ENCODE measurements at regions not wholly inside any gene's neighbourhood (a gene's known extent, or its start where the extent isn't known, plus 50 kb on each side); places are given as distances from the start of the nearest gene placed in this dataset.

- Histone ChIP-seq H3K27me3 (ENCODE audit: control insufficient read depth, insufficient read depth, low read length) (no peaks in the 10 kb centered on the region), H3K36me3 (ENCODE audit: control insufficient read depth, insufficient read depth, low read length) (no peaks in the 10 kb centered on the region), H3K27ac (ENCODE audit: low read length) (no peak overlapping the region), H3K4me1 (ENCODE audit: control insufficient read depth, insufficient read depth, low read length) (no peaks in the 10 kb centered on the region), H3K4me3 (ENCODE audit: low read length) (no peak overlapping the region), H3K9me3 (replicated peaks; ENCODE audit: control insufficient read depth, low read depth, low read length) (no peaks in the 10 kb centered on the region)
- DNase-seq, result no peak
- no CpG with 5 or more reads among the region's 3 CpGs for WGBS (ENCODE audit: insufficient coverage)
Measured at GRCh38 chr10:8978100-8978499, 923.6 kb downstream of the GATA3 start.

GRCh38 chr10:8979976-8980375 is 925.5 kb downstream of the GATA3 start:
- 100% methylated on average over 1 of the region's 4 CpGs for whole genome bisulfite sequencing (ENCODE audit: insufficient coverage)
- no peaks in the 10 kb centered on the region for H3K4me1 ChIP-seq (ENCODE audit: control insufficient read depth, insufficient read depth, low read length)
- no peaks in the 10 kb centered on the region for H3K27me3 ChIP-seq (ENCODE audit: control insufficient read depth, insufficient read depth, low read length)
- no peak for DNase-seq
- H3K4me3 ChIP-seq (ENCODE audit: low read length), result no peak overlapping the region
- H3K27ac ChIP-seq (ENCODE audit: low read length), result no peak overlapping the region
- no peaks in the 10 kb centered on the region for H3K36me3 ChIP-seq (ENCODE audit: control insufficient read depth, insufficient read depth, low read length)
- H3K9me3 ChIP-seq (replicated peaks; ENCODE audit: control insufficient read depth, low read depth, low read length), result no peaks in the 10 kb centered on the region

GRCh38 chr10:8981277-8981676 is 926.8 kb downstream of the GATA3 start:
- Histone ChIP-seq H3K36me3 (ENCODE audit: control insufficient read depth, insufficient read depth, low read length) (no peaks in the 10 kb centered on the region), H3K27me3 (ENCODE audit: control insufficient read depth, insufficient read depth, low read length) (no peaks in the 10 kb centered on the region), H3K27ac (ENCODE audit: low read length) (no peak overlapping the region), H3K4me3 (ENCODE audit: low read length) (no peak overlapping the region), H3K4me1 (ENCODE audit: control insufficient read depth, insufficient read depth, low read length) (no peaks in the 10 kb centered on the region), H3K9me3 (replicated peaks; ENCODE audit: control insufficient read depth, low read depth, low read length) (no peaks in the 10 kb centered on the region)
- no CpG with 5 or more reads among the region's 2 CpGs for WGBS (ENCODE audit: insufficient coverage)
- no peak for DNase-seq

- no peaks in the 10 kb centered on the region for H3K4me1 ChIP-seq (ENCODE audit: control insufficient read depth, insufficient read depth, low read length)
- DNase-seq, result no peak
- 93% methylated on average over 2 of the region's 2 CpGs for WGBS (ENCODE audit: insufficient coverage)
Measured at GRCh38 chr10:8985651-8986050, 931.2 kb downstream of the GATA3 start.

GRCh38 chr10:8986975-8987374 is 932.5 kb downstream of the GATA3 start:
- no peak overlapping the region for H3K4me3 ChIP-seq (ENCODE audit: low read length)
- H3K36me3 ChIP-seq (ENCODE audit: control insufficient read depth, insufficient read depth, low read length), result no peaks in the 10 kb centered on the region
- H3K27me3 ChIP-seq (ENCODE audit: control insufficient read depth, insufficient read depth, low read length), result no peaks in the 10 kb centered on the region
- no peak for DNase-seq
- no peaks in the 10 kb centered on the region for H3K9me3 ChIP-seq (replicated peaks; ENCODE audit: control insufficient read depth, low read depth, low read length)
- H3K27ac ChIP-seq (ENCODE audit: low read length), result no peak overlapping the region
- no peaks in the 10 kb centered on the region for H3K4me1 ChIP-seq (ENCODE audit: control insufficient read depth, insufficient read depth, low read length)
- WGBS (ENCODE audit: insufficient coverage), result 80% methylated on average over 4 of the region's 6 CpGs

More at GRCh38 chr10:8985651-8986050, 931.2 kb downstream of the GATA3 start:
- no peaks in the 10 kb centered on the region for H3K36me3 ChIP-seq (ENCODE audit: control insufficient read depth, insufficient read depth, low read length)
- no peaks in the 10 kb centered on the region for H3K27me3 ChIP-seq (ENCODE audit: control insufficient read depth, insufficient read depth, low read length)
- no peak overlapping the region for H3K27ac ChIP-seq (ENCODE audit: low read length)
- no peak overlapping the region for H3K4me3 ChIP-seq (ENCODE audit: low read length)
- no peaks in the 10 kb centered on the region for H3K9me3 ChIP-seq (replicated peaks; ENCODE audit: control insufficient read depth, low read depth, low read length)

GRCh38 chr10:8987712-8988111 is 933.2 kb downstream of the GATA3 start:
- no peak overlapping the region for H3K27ac ChIP-seq (ENCODE audit: low read length)
- no peak for DNase-seq
- H3K9me3 ChIP-seq (replicated peaks; ENCODE audit: control insufficient read depth, low read depth, low read length), result no peaks in the 10 kb centered on the region
- WGBS (ENCODE audit: insufficient coverage), result no CpG with 5 or more reads among the region's 1 CpG
- H3K4me3 ChIP-seq (ENCODE audit: low read length), result no peak overlapping the region
- H3K36me3 ChIP-seq (ENCODE audit: control insufficient read depth, insufficient read depth, low read length), result no peaks in the 10 kb centered on the region
- no peaks in the 10 kb centered on the region for H3K27me3 ChIP-seq (ENCODE audit: control insufficient read depth, insufficient read depth, low read length)
- H3K4me1 ChIP-seq (ENCODE audit: control insufficient read depth, insufficient read depth, low read length), result no peaks in the 10 kb centered on the region

GRCh38 chr10:8990280-8990987 is 935.9 kb downstream of the GATA3 start:
- Histone ChIP-seq H3K9me3 (replicated peaks; ENCODE audit: control insufficient read depth, low read depth, low read length) (no peaks in the 10 kb centered on the region), H3K4me3 (ENCODE audit: low read length) (no peak overlapping the region), H3K27ac (ENCODE audit: low read length) (no peak overlapping the region), H3K4me1 (ENCODE audit: control insufficient read depth, insufficient read depth, low read length) (no peaks in the 10 kb centered on the region), H3K36me3 (ENCODE audit: control insufficient read depth, insufficient read depth, low read length) (no peaks in the 10 kb centered on the region), H3K27me3 (ENCODE audit: control insufficient read depth, insufficient read depth, low read length) (no peaks in the 10 kb centered on the region)
- WGBS (ENCODE audit: insufficient coverage), result no CpG with 5 or more reads among the region's 3 CpGs
- no peak for DNase-seq

GRCh38 chr10:8992009-8992408 is 937.5 kb downstream of the GATA3 start:
- H3K4me3 ChIP-seq (ENCODE audit: low read length), result no peak overlapping the region
- no peaks in the 10 kb centered on the region for H3K27me3 ChIP-seq (ENCODE audit: control insufficient read depth, insufficient read depth, low read length)
- H3K4me1 ChIP-seq (ENCODE audit: control insufficient read depth, insufficient read depth, low read length), result no peaks in the 10 kb centered on the region
- no peaks in the 10 kb centered on the region for H3K9me3 ChIP-seq (replicated peaks; ENCODE audit: control insufficient read depth, low read depth, low read length)
- WGBS (ENCODE audit: insufficient coverage), result 83% methylated on average over 1 of the region's 1 CpG
- DNase-seq, result no peak
- H3K36me3 ChIP-seq (ENCODE audit: control insufficient read depth, insufficient read depth, low read length), result no peaks in the 10 kb centered on the region
- no peak overlapping the region for H3K27ac ChIP-seq (ENCODE audit: low read length)

GRCh38 chr10:8993864-8994263 is 939.4 kb downstream of the GATA3 start:
- Histone ChIP-seq H3K4me1 (ENCODE audit: control insufficient read depth, insufficient read depth, low read length) (no peaks in the 10 kb centered on the region), H3K36me3 (ENCODE audit: control insufficient read depth, insufficient read depth, low read length) (no peaks in the 10 kb centered on the region), H3K27me3 (ENCODE audit: control insufficient read depth, insufficient read depth, low read length) (no peaks in the 10 kb centered on the region), H3K4me3 (ENCODE audit: low read length) (no peak overlapping the region), H3K27ac (ENCODE audit: low read length) (no peak overlapping the region), H3K9me3 (replicated peaks; ENCODE audit: control insufficient read depth, low read depth, low read length) (no peaks in the 10 kb centered on the region)
- no peak for DNase-seq
- WGBS (ENCODE audit: insufficient coverage), result 60% methylated on average over 1 of the region's 8 CpGs

GRCh38 chr10:8998751-8999150 is 944.3 kb downstream of the GATA3 start:
- Histone ChIP-seq H3K4me1 (ENCODE audit: control insufficient read depth, insufficient read depth, low read length) (no peaks in the 10 kb centered on the region), H3K27me3 (ENCODE audit: control insufficient read depth, insufficient read depth, low read length) (no peaks in the 10 kb centered on the region), H3K4me3 (ENCODE audit: low read length) (no peak overlapping the region), H3K36me3 (ENCODE audit: control insufficient read depth, insufficient read depth, low read length) (no peaks in the 10 kb centered on the region), H3K27ac (ENCODE audit: low read length) (no peak overlapping the region), H3K9me3 (replicated peaks; ENCODE audit: control insufficient read depth, low read depth, low read length) (no peaks in the 10 kb centered on the region)
- DNase-seq, result peak; percentile 2

- H3K4me1 ChIP-seq (ENCODE audit: control insufficient read depth, insufficient read depth, low read length), result no peaks in the 10 kb centered on the region
- no peak for DNase-seq
- H3K27me3 ChIP-seq (ENCODE audit: control insufficient read depth, insufficient read depth, low read length), result no peaks in the 10 kb centered on the region
- H3K36me3 ChIP-seq (ENCODE audit: control insufficient read depth, insufficient read depth, low read length), result no peaks in the 10 kb centered on the region
- H3K27ac ChIP-seq (ENCODE audit: low read length), result no peak overlapping the region
- no CpG with 5 or more reads among the region's 4 CpGs for WGBS (ENCODE audit: insufficient coverage)
- no peaks in the 10 kb centered on the region for H3K9me3 ChIP-seq (replicated peaks; ENCODE audit: control insufficient read depth, low read depth, low read length)
- H3K4me3 ChIP-seq (ENCODE audit: low read length), result no peak overlapping the region
Measured at GRCh38 chr10:9003122-9003521, 948.6 kb downstream of the GATA3 start.
